Gastrocnemius medialis (tissue), 4 donors: ENCODE measurements at regions not wholly inside any gene's neighbourhood (a gene's known extent, or its start where the extent isn't known, plus 50 kb on each side); places are given as distances from the start of the nearest gene placed in this dataset.
"Not testable (repeated sequence)": the region's sequence is repeated elsewhere in the genome, so short reads cannot be mapped to it uniquely, and the experiment has no call there.

Experiments used
- ATAC-seq, 2 donors: fragments of 150-250 bp; one replicate each; pipeline ENCODE4 v1.9.1; 2016
- DNase-seq, 2 donors: peaks; one replicate each; pipeline ENCODE4 v3.0.0-alpha.2; 2019
- H3K27ac ChIP-seq, 4 donors: fragments of 200-600 bp; sonication (generic); 1 replicate in 1 of 4; 2 replicates in 3 of 4; pipeline ENCODE4 v1.5.1; 2016 to 2018; ENCODE audit warnings: mild to moderate bottlenecking in 2 of 4, moderate library complexity in 1 of 4
- H3K27me3 ChIP-seq, 3 donors: fragments of 200-600 bp; sonication (generic) in 2 of 3; 1 replicate in 1 of 3; 2 replicates in 2 of 3; pipeline versions ENCODE4 v1.5.1 to v1.6.0; 2016 to 2019; ENCODE audit warnings: mild to moderate bottlenecking in 1 of 3, moderate library complexity in 1 of 3
- H3K36me3 ChIP-seq, 2 donors: fragments of 200-600 bp; sonication (generic) in 1 of 2; one replicate each; pipeline ENCODE4 v1.5.1; 2017 to 2018
- H3K4me1 ChIP-seq, 2 donors: fragments of 200-600 bp; sonication (generic) in 1 of 2; one replicate each; pipeline ENCODE4 v1.5.1; 2016 to 2017; ENCODE audit warnings: mild to moderate bottlenecking in 2 of 2
- H3K4me3 ChIP-seq, 4 donors: fragments of 200-600 bp; sonication (generic) in 3 of 4; 1 replicate in 1 of 4; 2 replicates in 3 of 4; pipeline ENCODE4 v1.5.1; 2016 to 2019; ENCODE audit warnings: mild to moderate bottlenecking in 2 of 4
- H3K9me3 ChIP-seq, 3 donors: fragments of 200-600 bp; sonication (generic) in 2 of 3; 1 replicate in 1 of 3; 2 replicates in 2 of 3; pipeline ENCODE4 v1.5.1; 2016 to 2019
- POLR2A ChIP-seq, 2 donors: fragments of 450-650 bp; IDR thresholded peaks; one replicate each; pipeline ENCODE4 v1.6.1; 2017; ENCODE audit warnings: antibody characterized with exemption in 2 of 2, mild to moderate bottlenecking in 2 of 2, moderate library complexity in 2 of 2
- in situ Hi-C, 4 donors: fragments of 200-750 bp; cut with MboI; loops; one replicate each; pipeline versions ENCODE4 v1.15.0 to v1.8.0; 2017; ENCODE audit warnings: low sequenced_read_pairs in 4 of 4
- intact Hi-C: fragments of 100-400 bp; cut with DNase I; formaldehyde crosslinking; loops from one replicate; pipeline ENCODE4 v1.15.1; 2023; ENCODE audit warnings: low total_unique reads
- TF ChIP-seq, protein P1 (sequence below), 5 experiments: fragments of 450-650 bp in 3 of 5; fragments of 200-600 bp in 2 of 5; sonication (generic) in 2 of 5; IDR thresholded peaks in 4 of 5; conservative IDR thresholded peaks in 1 of 5; 1 replicate in 4 of 5; 2 replicates in 1 of 5; pipeline ENCODE4 v1.5.1; 2016 to 2019; ENCODE audit warnings: antibody characterized with exemption in 5 of 5, mild to moderate bottlenecking in 3 of 5, moderate library complexity in 3 of 5

DNA sequence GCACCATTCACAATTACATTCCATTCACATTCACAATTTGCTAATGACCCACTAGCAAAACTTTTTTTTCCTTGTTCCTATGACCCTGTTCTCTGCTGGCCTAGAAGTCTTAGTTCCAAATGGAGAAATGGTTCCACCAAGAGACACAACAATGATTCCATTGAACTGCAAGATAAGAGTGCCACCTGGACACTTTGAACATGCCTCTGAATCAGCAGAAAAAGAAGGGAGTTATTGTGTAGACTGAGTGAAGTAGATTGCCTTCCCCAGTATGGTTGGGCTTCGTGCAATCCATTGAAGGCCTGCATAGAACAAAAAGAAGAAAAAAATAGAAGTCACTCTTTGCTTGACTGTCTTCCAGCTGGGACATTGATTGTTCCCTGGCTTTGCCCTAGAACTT is 133.8 kb upstream of the PMCH start:
- no peaks in the 10 kb centered on the region for H3K4me1 ChIP-seq
- H3K9me3 ChIP-seq: no peaks in the 10 kb centered on the region
- in situ Hi-C loops: no loop called here
- TF ChIP-seq, protein P1, sequence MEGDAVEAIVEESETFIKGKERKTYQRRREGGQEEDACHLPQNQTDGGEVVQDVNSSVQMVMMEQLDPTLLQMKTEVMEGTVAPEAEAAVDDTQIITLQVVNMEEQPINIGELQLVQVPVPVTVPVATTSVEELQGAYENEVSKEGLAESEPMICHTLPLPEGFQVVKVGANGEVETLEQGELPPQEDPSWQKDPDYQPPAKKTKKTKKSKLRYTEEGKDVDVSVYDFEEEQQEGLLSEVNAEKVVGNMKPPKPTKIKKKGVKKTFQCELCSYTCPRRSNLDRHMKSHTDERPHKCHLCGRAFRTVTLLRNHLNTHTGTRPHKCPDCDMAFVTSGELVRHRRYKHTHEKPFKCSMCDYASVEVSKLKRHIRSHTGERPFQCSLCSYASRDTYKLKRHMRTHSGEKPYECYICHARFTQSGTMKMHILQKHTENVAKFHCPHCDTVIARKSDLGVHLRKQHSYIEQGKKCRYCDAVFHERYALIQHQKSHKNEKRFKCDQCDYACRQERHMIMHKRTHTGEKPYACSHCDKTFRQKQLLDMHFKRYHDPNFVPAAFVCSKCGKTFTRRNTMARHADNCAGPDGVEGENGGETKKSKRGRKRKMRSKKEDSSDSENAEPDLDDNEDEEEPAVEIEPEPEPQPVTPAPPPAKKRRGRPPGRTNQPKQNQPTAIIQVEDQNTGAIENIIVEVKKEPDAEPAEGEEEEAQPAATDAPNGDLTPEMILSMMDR (IDR thresholded peaks at IDR 0.05 in 4 of 5, conservative IDR thresholded peaks at IDR 0.05 in 1 of 5): no peak
- TF ChIP-seq POLR2A (IDR thresholded peaks at IDR 0.05): no peak
- no peak overlapping the region for H3K4me3 ChIP-seq
- intact Hi-C loops: no loop called here
- no peak for DNase-seq
- H3K36me3 ChIP-seq: no peaks in the 10 kb centered on the region
- H3K27me3 ChIP-seq: no peaks in the 10 kb centered on the region
- no peak overlapping the region for H3K27ac ChIP-seq
- no peak for ATAC-seq

- DNase-seq: no peak
- ATAC-seq: no peak
- in situ Hi-C loops: no loop called here
Observed at GRCh38 chr12:102329883-102330282, 132.2 kb upstream of the PMCH start.

DNA sequence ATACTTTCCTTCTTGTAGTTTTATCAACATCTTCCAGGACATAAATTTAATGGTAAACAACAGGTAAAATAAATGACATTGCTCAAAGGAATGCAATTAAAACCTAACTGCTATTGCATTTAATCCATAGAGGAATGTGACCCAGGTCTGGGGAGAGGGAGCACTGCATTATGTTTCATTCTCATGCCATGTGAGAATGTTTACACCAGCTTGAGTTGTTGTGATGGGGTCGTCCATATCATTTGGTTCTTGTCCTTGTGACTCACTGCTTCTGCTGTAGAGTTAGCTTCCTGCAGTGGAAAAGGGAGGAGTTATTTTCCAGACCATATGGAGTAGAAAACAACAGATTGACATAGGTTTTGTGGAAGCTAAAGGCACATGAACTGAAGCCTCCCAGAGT is 129.3 kb upstream of the PMCH start:
- Histone ChIP-seq H3K4me1 (no peaks in the 10 kb centered on the region), H3K36me3 (no peaks in the 10 kb centered on the region), H3K9me3 (no peaks in the 10 kb centered on the region), H3K4me3 (no peak overlapping the region), H3K27me3 (no peaks in the 10 kb centered on the region), H3K27ac (no peak overlapping the region)
- in situ Hi-C loops (no loop called here), intact Hi-C loops (no loop called here)
- DNase-seq (no peak), ATAC-seq (no peak)
- TF ChIP-seq, protein P1 (IDR thresholded peaks at IDR 0.05 in 4 of 5, conservative IDR thresholded peaks at IDR 0.05 in 1 of 5): no peak
- no peak for TF ChIP-seq POLR2A (IDR thresholded peaks at IDR 0.05)

More at GRCh38 chr12:102329883-102330282, 132.2 kb upstream of the PMCH start:
- Histone ChIP-seq H3K9me3 (no peaks in the 10 kb centered on the region), H3K4me1 (no peaks in the 10 kb centered on the region), H3K27me3 (no peaks in the 10 kb centered on the region), H3K4me3 (no peak overlapping the region), H3K36me3 (no peaks in the 10 kb centered on the region), H3K27ac (no peak overlapping the region)
- intact Hi-C loops: no loop called here
- TF ChIP-seq POLR2A (IDR thresholded peaks at IDR 0.05): no peak
- TF ChIP-seq, protein P1 (IDR thresholded peaks at IDR 0.05 in 4 of 5, conservative IDR thresholded peaks at IDR 0.05 in 1 of 5): no peak

DNA sequence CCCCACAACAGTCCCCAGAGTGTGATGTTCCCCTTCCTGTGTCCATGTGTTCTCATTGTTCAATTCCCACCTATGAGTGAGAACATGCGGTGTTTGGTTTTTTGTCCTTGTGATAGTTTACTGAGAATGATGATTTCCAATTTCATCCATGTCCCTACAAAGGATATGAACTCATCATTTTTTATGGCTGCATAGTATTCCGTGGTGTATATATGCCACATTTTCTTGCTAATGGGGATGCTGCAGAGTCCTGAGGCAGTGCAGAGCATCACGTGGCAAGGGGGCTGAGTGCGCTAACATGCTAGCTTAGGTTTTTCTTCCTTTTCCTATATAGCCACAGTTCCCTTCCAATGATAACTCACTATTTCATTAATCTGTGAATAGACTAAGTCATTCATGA is 127.5 kb upstream of the PMCH start:
- H3K27ac ChIP-seq, in situ Hi-C loops, ATAC-seq, H3K4me3 ChIP-seq, DNase-seq, H3K36me3 ChIP-seq, H3K27me3 ChIP-seq, intact Hi-C loops, H3K4me1 ChIP-seq, H3K9me3 ChIP-seq: not testable (repeated sequence)

DNA sequence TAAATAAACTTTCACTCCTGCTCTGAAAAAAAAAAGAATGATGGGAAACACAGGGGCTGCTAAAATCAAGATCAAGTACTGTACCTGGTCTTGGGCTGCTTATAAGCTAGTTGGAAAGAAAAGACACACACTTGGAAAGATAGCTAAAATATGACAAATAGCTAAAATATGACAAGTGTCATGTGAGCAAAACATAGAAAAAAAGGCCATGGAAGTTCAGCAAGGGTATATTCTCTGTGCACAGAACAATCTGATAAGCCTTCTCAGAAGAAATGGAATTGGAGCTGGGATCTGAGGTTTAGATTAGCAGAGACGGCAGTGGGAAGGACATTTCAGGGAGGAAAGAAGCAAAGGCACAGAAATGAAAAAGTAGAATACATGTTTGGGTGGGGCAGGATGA is 126.2 kb upstream of the PMCH start:
- H3K4me1 ChIP-seq: no peaks in the 10 kb centered on the region
- no peaks in the 10 kb centered on the region for H3K36me3 ChIP-seq
- no peak overlapping the region for H3K4me3 ChIP-seq
- intact Hi-C loops (no loop called here), in situ Hi-C loops (no loop called here)
- no peak overlapping the region for H3K27ac ChIP-seq
- no peaks in the 10 kb centered on the region for H3K9me3 ChIP-seq
- TF ChIP-seq POLR2A (IDR thresholded peaks at IDR 0.05): no peak
- TF ChIP-seq, protein P1 (IDR thresholded peaks at IDR 0.05 in 4 of 5, conservative IDR thresholded peaks at IDR 0.05 in 1 of 5): no peak
- DNase-seq (no peak), ATAC-seq (no peak)
- H3K27me3 ChIP-seq: no peaks in the 10 kb centered on the region
